Subcutaneous abdominal adipose tissue (tissue), 5 donors: ENCODE measurements at regions not wholly inside any gene's neighbourhood (a gene's known extent, or its start where the extent isn't known, plus 50 kb on each side); places are given as distances from the start of the nearest gene placed in this dataset.
"Not testable (repeated sequence)": the region's sequence is repeated elsewhere in the genome, so short reads cannot be mapped to it uniquely, and the experiment has no call there.

Experiments used
- H3K27ac ChIP-seq: one replicate; pipeline ENCODE4 v1.7.0; 2013; ENCODE audit warnings: low read depth, mild to moderate bottlenecking, inconsistent platforms, low read length, moderate library complexity
- H3K27me3 ChIP-seq, 5 donors: one replicate each; pipeline ENCODE4 v1.7.0; 2013; ENCODE audit warnings: low read length in 5 of 5, inconsistent platforms in 1 of 5; ENCODE audit not compliant: control insufficient read depth in 5 of 5, insufficient read depth in 4 of 5
- H3K36me3 ChIP-seq, 5 donors: one replicate each; pipeline ENCODE4 v1.7.0; 2013; ENCODE audit warnings: low read length in 5 of 5; ENCODE audit not compliant: control insufficient read depth in 5 of 5, insufficient read depth in 5 of 5
- H3K4me1 ChIP-seq, 5 donors: one replicate each; pipeline ENCODE4 v1.7.0; 2013; ENCODE audit warnings: low read length in 5 of 5, mild to moderate bottlenecking in 3 of 5, moderate library complexity in 1 of 5; ENCODE audit not compliant: control insufficient read depth in 5 of 5, insufficient read depth in 5 of 5
- H3K4me3 ChIP-seq, 5 donors: one replicate each; pipeline ENCODE4 v1.7.0; 2013; ENCODE audit warnings: low read length in 5 of 5, low read depth in 1 of 5
- H3K9ac ChIP-seq, 5 donors: one replicate each; pipeline ENCODE4 v1.7.0; 2013; ENCODE audit warnings: low read length in 5 of 5, mild to moderate bottlenecking in 4 of 5, moderate library complexity in 3 of 5
- H3K9me3 ChIP-seq, 5 donors: one replicate each; pipeline ENCODE4 v1.7.0; 2013; ENCODE audit warnings: low read length in 5 of 5; ENCODE audit not compliant: control insufficient read depth in 5 of 5
- donor health status: healthy.
- donor health status: healthy.
- donor health status: healthy.
- donor health status: healthy.
- donor health status: healthy.

DNA sequence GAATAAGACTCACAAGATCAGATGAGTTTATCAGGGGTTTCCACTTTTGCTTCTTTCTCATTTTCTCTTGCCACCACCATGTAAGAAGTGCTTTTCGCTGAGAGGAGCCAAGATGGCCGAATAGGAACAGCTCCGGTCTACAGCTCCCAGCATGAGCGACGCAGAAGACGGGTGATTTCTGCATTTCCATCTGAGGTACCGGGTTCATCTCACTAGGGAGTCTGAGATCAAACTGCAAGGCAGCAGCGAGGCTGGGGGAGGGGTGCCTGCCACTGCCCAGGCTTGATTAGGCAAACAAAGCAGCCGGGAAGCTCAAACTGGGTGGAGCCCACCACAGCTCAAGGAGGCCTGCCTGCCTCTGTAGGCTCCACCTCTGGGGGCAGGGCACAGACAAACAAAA lies 285.1 kb downstream of the MATN1 start:
- H3K36me3 ChIP-seq, H3K9me3 ChIP-seq, H3K27me3 ChIP-seq, H3K9ac ChIP-seq, H3K4me1 ChIP-seq, H3K4me3 ChIP-seq, H3K27ac ChIP-seq: not testable (repeated sequence)

DNA sequence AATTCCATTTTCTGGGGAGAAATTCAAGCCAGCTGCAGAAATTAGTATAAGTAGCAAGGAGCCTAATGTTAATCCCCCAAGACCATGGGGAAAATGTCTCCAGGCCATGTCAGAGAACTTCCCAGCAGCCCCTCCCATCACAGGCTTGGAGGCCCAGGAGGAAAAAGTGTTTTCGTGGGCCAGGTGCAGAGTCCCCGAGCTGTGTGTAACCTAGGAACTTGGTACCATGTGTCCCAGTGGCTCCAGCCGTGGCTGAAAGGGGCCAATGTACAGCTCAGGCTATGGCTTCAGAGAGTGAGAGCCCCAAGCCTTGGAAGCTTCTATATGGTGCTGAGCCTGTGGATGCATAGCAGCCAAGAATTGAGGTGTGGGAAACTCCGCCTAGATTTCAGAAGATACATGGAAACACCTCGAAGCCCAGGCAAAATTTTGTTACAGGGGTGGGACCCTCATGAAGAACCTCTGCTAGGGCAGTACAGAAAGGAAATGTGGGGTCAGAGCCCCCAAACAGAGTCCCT lies 286.3 kb downstream of the MATN1 start:
- Histone ChIP-seq H3K4me1 (no peaks in the 10 kb centered on the region), H3K27ac (no peak overlapping the region), H3K9me3 (peaks cover 0 to 4% (median 2%) of the 10 kb centered on the region in 5 donors), H3K4me3 (no peak overlapping the region), H3K27me3 (no peaks in the 10 kb centered on the region), H3K36me3 (no peaks in the 10 kb centered on the region), H3K9ac (no peak overlapping the region)

DNA sequence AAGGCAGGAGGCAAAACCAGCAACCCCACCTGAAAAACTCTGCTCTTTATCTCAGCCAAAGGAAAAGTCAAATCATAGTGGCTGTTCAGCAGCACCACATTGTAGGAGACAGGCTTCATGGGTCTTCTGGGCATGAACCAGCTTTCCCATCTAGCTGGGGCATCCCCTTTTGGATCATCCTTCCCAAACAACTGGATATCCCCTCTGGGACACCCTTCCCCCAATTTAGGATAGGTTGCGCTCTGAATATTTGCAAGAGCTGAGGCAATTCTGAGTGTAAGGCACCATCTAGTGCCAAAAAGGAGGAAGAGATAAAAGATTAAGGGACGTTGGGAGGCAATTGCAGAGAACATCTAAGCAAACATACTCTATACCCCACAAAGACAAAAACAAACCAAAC lies 295.8 kb downstream of the MATN1 start:
- H3K27me3 ChIP-seq: peaks cover 0 to 11% (median 5%) of the 10 kb centered on the region in 5 donors

DNA sequence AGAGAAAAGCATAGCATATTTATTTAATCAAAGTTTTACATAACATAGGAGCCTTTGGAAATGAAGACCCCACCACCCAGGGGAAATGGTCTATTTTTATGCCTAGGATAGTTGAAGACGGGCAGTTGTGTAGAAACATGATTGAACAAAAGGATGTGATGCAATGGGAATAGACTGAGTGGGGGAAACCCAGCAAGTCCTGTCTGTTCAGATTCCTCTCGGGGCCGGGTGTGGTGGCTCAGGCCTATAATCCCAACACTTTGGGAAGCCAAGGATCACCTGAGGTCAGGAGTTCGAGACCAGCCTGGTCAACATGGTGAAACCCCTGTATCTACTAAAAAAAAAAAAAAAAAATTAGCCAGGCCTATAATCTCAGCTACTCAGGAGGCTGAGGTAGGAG lies 298.3 kb downstream of the MATN1 start:
- H3K9me3 ChIP-seq: peaks cover 2 to 13% (median 10%) of the 10 kb centered on the region in 5 donors
- no peak overlapping the region for H3K27ac ChIP-seq
- H3K4me3 ChIP-seq: no peak overlapping the region
- no peaks in the 10 kb centered on the region for H3K4me1 ChIP-seq
- no peaks in the 10 kb centered on the region for H3K36me3 ChIP-seq
- H3K9ac ChIP-seq: no peak overlapping the region
- H3K27me3 ChIP-seq: peaks cover 0 to 19% (median 8%) of the 10 kb centered on the region in 5 donors

More for the DNA sequence above, 295.8 kb downstream of the MATN1 start:
- Histone ChIP-seq H3K9ac (no peak overlapping the region), H3K36me3 (no peaks in the 10 kb centered on the region), H3K4me1 (no peaks in the 10 kb centered on the region), H3K4me3 (no peak overlapping the region), H3K9me3 (peaks cover 2 to 15% (median 12%) of the 10 kb centered on the region in 5 donors), H3K27ac (no peak overlapping the region)

DNA sequence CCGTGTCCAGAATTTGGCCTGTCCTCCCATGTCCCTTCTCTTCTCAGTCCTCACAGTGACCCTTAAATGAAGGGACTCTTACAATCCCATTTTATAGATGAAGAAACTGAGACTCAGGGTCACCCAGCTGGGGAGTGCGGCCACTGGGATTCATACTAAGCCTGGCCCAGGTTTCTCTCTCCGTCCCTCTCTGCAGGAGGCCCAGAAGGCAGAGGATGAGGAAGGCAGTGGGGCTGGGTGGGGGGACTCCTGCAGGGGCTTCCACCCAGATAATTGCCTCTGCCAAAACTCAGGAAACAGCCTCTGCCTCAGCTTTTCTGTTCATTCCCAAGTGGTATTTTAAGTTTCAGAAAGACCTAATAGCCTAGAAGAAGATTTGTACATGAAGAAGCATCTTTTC lies 299.8 kb downstream of the MATN1 start:
- Histone ChIP-seq H3K9ac (no peak overlapping the region), H3K27me3 (peaks cover 0 to 22% (median 8%) of the 10 kb centered on the region in 5 donors), H3K36me3 (no peaks in the 10 kb centered on the region), H3K4me1 (no peaks in the 10 kb centered on the region), H3K27ac (no peak overlapping the region), H3K9me3 (peaks cover 2 to 12% (median 9%) of the 10 kb centered on the region in 5 donors), H3K4me3 (no peak overlapping the region)

DNA sequence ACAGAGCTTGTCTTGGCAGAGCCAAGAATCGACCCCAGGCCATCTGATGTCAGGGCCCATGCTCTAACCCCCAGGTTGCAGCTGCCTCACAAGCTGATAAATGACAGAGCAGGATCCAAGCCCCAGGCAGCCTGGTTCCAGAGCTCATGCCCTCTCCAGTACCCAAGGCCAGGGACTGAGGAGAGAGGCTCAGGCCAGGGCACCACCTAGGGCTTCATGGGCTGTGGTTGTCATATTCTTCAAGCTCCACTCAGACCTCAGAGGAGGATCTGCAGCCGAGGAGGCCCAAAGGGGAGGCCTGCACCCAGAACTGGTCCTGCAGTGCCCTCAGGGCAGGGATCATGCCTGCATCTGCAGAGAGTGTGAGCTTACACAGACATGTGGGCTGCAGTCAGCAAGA lies 301.1 kb downstream of the MATN1 start:
- Histone ChIP-seq H3K36me3 (no peaks in the 10 kb centered on the region), H3K27me3 (peaks cover 0 to 22% (median 8%) of the 10 kb centered on the region in 5 donors), H3K27ac (no peak overlapping the region), H3K9me3 (peaks cover 0 to 4% (median 1%) of the 10 kb centered on the region in 5 donors), H3K4me3 (no peak overlapping the region), H3K9ac (no peak overlapping the region), H3K4me1 (no peaks in the 10 kb centered on the region)

DNA sequence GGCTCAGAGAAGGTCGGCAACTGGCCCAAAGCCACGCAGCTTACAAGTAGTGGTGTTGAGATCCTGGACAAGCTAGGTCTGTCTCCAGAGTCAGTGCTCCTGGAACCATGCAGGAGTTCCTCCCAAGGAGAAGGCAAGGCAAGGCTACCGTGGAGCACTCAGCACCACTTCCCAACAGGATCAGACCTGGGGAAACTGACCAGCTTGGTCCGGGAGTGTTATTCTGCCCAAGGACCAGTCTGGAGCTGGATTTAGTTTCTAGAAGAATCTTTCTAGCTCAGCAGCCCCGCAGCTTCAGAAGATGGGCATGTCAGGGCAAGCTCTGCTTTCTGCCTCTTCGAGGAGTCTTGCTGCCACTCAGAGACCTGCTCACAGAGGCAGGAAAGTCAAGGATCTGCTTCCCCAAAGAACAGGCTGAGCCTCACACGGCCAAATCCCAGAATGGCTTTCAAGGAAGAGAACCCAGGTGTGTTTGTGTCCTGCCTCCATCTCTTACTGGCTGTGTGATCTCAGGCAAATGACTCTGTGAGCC lies 302.8 kb downstream of the MATN1 start:
- no peaks in the 10 kb centered on the region for H3K4me1 ChIP-seq
- no peak overlapping the region for H3K27ac ChIP-seq
- H3K36me3 ChIP-seq: no peaks in the 10 kb centered on the region
- H3K9ac ChIP-seq: no peak overlapping the region
- H3K9me3 ChIP-seq: no peaks in the 10 kb centered on the region
- no peak overlapping the region for H3K4me3 ChIP-seq
- peaks cover 0 to 20% (median 5%) of the 10 kb centered on the region in 5 donors for H3K27me3 ChIP-seq

DNA sequence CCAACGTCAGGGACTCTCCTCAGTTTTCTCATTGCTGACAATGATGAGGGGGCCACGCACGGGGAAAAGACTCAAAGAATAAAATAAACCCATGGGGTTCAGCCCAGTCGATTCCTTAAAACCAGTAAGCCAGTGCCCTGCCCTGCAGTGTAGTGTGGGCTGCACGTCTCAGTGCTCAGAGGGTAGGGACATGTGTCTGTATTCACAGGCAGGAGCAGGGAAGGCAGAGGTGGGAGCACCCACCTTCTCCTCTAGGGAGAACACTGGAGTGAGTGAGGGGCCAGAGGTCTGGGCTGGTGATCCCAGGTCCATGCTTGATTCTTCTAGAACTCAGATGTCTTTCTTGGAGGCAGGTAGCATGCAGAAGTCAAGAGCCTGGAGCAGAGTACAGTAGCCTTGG lies 303.6 kb downstream of the MATN1 start:
- H3K4me1 ChIP-seq: no peaks in the 10 kb centered on the region
- no peaks in the 10 kb centered on the region for H3K36me3 ChIP-seq
- no peak overlapping the region for H3K4me3 ChIP-seq
- H3K9me3 ChIP-seq: no peaks in the 10 kb centered on the region
- H3K27ac ChIP-seq: no peak overlapping the region
- peaks cover 0 to 23% (median 5%) of the 10 kb centered on the region in 5 donors for H3K27me3 ChIP-seq
- no peak overlapping the region for H3K9ac ChIP-seq

DNA sequence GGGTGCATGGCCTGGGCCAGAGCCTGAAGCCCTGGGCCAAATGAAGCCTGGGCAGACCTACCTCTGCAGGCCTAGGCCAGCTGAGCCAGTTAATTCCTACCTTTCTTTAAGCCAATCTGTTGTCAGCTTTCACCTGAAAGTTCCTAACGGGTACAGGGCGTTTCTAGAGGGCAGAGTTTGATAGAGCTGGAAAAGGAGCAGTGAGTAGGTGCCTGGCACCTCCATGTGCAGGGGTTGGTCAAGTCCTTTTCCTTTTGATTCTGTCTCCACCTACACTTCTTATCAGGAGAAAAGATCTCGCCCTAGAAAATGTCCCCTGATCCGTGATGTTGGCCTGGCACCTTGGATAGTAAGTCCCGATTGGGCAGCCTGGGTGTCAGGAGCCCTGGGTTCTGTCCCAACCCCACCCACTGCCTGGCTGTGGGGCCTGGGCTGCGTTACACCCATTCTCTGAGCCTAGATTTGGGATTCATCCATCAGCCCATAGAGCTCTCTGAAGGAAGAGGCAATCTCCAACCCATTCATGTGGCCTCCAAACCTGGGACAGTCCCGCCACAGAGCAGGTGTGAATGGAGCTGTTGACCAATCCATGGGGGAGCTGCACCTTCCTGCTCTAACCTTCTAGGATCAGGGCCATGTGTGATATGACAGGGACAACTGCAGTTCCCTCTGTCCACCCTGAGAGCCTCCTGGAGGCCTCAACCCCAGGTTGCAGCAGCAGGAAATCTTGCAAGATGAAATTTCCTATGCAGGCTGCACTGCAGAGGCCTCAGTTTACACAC lies 304.3 kb downstream of the MATN1 start:
- Histone ChIP-seq H3K27ac (no peak overlapping the region), H3K4me1 (no peaks in the 10 kb centered on the region), H3K9me3 (no peaks in the 10 kb centered on the region), H3K9ac (no peak overlapping the region), H3K27me3 (peaks cover 0 to 19% (median 5%) of the 10 kb centered on the region in 5 donors), H3K4me3 (no peak overlapping the region), H3K36me3 (no peaks in the 10 kb centered on the region)
